ENCODE measurements at regions not wholly inside any gene's neighbourhood (a gene's known extent, or its start where the extent isn't known, plus 50 kb on each side); places are given as distances from the start of the nearest gene placed in this dataset.

DNA sequence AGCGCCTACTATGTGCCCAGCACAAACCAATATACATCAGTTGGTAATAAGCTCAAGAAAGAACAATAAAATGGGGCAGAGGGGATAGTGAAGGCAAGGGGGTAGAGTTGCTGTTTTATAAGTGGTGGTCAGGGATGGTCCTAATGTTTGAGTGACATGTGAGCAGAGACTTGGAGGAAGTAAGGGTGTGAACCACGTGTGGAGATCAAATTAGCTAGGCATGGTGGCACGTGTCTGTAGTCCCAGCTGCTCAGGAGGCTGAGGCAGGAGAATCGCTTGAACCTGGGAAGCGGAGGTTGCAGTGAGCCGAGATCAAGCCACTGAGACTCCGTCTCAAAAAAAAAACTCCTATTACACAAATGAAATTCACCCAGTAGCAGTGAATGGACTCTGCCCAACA, 56.5 kb downstream of the IRX6 start:
- no peak overlapping the region for H3K4me3 ChIP-seq (ENCODE audit: low read depth, low read length)
- DNase-seq (ENCODE audit: low read depth), result no peak
- no peak for TF ChIP-seq CTCF (IDR thresholded peaks at IDR 0.05; ENCODE audit: insufficient read depth, low read depth, low read length)

- TF ChIP-seq CTCF (IDR thresholded peaks at IDR 0.05; ENCODE audit: insufficient read depth, low read depth, low read length), result no peak
- no peak overlapping the region for H3K4me3 ChIP-seq (ENCODE audit: low read depth, low read length)
- no peak for DNase-seq (ENCODE audit: low read depth)
These were observed 60.6 kb downstream of the IRX6 start for GRCh38 chr16:55384288-55385247.

GRCh38 chr16:55385359-55385758, 61.4 kb downstream of the IRX6 start:
- no peak for TF ChIP-seq CTCF (IDR thresholded peaks at IDR 0.05; ENCODE audit: insufficient read depth, low read depth, low read length)
- no peak overlapping the region for H3K4me3 ChIP-seq (ENCODE audit: low read depth, low read length)
- no peak for DNase-seq (ENCODE audit: low read depth)

DNA sequence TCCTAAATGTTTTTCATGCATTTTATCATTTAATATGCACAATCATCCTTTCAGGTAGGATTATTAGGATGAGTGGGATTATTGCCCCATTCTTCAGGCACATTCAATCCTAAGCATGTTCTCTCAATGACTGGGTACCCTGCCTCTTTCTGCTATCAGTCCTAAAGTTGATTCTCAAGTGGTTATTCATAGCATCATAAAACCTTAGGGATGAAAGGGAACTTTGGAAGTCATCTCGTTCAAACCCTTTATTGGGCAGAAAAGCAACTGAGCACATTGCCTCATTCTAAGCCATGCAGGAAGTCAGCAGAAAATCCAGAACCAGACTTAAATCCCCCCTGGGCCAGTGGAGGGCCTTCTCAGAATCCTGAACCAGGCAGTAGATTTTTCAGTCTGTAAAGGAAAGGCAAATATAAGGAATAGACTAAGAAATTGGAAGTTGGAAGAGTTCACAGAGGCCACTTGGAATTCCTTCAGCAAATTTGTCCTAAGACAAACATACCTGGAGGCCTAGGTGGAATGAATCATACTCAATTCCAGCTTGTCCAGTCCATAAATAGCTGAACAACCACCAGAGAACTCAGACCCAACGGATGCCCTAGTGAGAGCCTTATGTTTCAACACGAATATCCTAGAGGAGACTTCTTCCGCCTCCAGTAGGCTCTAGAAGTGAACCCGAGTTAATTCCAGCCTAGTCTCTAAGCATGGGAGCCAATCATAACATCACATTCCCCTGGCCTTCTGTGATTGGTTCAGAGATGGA, 62.7 kb downstream of the IRX6 start:
- H3K4me3 ChIP-seq (ENCODE audit: low read depth, low read length), result no peak overlapping the region
- DNase-seq (ENCODE audit: low read depth), result no peak
- no peak for TF ChIP-seq CTCF (IDR thresholded peaks at IDR 0.05; ENCODE audit: insufficient read depth, low read depth, low read length)

DNA sequence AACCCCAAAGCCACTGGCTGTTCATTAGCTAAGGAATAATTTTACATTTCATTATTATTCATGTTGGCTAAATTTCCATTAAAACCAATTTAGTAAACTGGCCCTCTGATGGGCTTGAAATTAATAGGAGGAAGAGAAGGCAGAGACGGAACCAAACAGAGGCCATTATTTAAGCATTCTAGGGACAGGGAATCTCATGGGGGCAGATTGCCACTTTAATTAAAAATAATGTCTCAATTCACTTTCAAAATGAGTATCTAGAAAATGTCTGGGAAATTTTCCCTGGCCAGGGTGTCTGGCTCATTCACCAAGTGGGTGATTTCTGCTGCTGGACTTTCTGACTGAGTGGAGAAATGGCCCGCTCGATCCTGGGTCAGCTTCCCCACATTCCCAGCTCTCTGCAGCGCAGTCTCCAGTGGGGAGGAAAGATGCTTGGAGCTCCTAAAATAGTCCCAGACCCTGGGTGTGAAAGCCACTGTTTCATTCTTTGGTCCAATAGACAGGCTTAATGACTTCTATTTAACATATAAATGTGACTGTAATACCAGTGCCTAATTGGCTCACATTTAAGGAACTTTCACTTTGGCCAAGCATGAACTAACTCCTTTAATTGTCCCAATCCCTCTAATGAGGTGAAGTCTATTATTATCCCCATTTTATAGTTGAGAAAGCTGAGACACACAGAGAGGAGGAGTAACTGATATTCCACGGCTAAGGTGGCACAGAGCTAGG, 64.3 kb downstream of the IRX6 start:
- no peak for TF ChIP-seq CTCF (IDR thresholded peaks at IDR 0.05; ENCODE audit: insufficient read depth, low read depth, low read length)
- DNase-seq (ENCODE audit: low read depth), result no peak

DNA sequence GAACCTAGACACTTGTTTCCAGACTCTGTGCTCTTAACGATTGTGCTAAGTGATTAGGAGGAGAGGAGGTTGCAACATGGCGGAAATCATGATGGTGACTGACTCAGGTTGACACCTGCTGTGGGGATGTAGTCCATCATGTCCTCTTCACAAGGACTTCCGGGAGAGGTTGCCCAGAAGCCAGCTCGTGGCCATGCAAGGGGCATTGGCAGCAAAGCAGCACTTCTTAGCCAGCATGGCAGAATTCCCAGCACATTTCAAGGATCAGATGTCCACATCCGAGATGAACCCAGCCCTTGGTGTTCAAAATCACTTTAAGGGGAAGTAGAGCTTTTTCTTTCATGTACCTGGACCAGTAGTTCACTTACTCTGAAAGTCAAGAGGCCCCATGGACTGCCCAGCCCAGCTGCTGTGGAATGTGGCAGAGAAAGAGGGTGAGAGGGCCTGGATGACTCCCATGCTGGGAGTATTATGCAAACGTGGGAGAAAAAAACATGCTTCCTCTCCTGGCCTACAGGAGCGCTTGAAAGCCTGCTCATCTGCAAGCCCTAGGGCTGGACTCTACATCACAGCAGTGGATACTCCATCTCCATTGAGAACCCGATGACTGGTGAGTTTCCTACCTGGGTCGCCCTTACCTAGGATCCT, 65.5 kb downstream of the IRX6 start:
- DNase-seq (ENCODE audit: low read depth), result no peak
- no peak for TF ChIP-seq CTCF (IDR thresholded peaks at IDR 0.05; ENCODE audit: insufficient read depth, low read depth, low read length)
- H3K4me3 ChIP-seq (ENCODE audit: low read depth, low read length), result no peak overlapping the region

More for the DNA sequence above, 64.3 kb downstream of the IRX6 start:
- no peak overlapping the region for H3K4me3 ChIP-seq (ENCODE audit: low read depth, low read length)
